ENCODE measurements at regions not wholly inside any gene's neighbourhood (a gene's known extent, or its start where the extent isn't known, plus 50 kb on each side); places are given as distances from the start of the nearest gene placed in this dataset.

DNA sequence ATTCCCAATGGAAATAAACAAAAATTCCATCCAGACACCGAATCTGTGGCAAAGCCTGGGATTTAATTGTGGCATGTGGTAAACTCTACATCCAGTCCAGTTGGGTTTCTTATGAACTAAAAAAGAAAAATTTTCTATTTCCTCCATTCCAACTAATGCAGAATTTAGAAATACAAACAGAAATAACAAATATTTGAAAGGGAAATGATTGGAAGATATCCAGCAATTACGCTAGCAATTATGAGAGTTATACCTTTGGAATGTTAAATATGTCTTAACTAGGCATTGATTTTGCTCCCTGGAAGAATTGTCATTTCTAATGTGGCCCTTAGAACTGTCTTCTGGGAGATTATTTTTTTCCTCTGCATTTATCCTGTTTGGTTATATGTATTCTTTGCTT, 421.4 kb upstream of the KLHL1 start:
- Histone ChIP-seq H3K36me3 (no peaks in the 10 kb centered on the region), H3K9me3 (no peaks in the 10 kb centered on the region), H3K27ac (no peak overlapping the region), H3K4me3 (no peak overlapping the region), H3K27me3 (no peaks in the 10 kb centered on the region), H3K4me1 (no peaks in the 10 kb centered on the region)
- TF ChIP-seq CTCF (IDR thresholded peaks at IDR 0.05) (no peak), POLR2AphosphoS5 (IDR thresholded peaks at IDR 0.05; ENCODE audit: insufficient read depth in 1 of 2, low read depth in 1 of 2) (no peak), POLR2A (IDR thresholded peaks at IDR 0.05) (no peak)
- intact Hi-C loops (cut with DNase I), result no loop called here
- no peak for DNase-seq (ENCODE audit: extremely low spot score in 2 of 2)

DNA sequence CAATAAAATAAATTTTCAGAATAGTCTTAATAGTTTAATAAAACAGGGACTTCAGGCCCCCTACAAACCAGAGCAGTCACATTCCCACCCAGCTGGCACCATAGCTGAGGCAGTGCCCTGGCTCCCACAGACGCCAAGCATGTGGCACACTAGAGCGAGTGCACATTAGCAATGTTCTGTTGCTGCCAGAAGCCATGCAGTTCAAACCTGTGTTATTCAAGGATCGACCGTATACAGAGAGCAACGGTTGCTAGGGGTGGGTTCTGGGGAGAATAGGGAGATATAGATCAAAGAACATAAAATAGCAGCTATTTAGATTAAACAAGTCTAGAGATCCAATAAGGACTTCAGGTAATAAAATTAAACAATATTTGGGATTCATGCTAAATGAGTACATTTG, 419.3 kb upstream of the KLHL1 start:
- Histone ChIP-seq H3K27ac (no peak overlapping the region), H3K27me3 (no peaks in the 10 kb centered on the region), H3K36me3 (no peaks in the 10 kb centered on the region), H3K4me3 (no peak overlapping the region), H3K9me3 (no peaks in the 10 kb centered on the region), H3K4me1 (no peaks in the 10 kb centered on the region)
- intact Hi-C loops (cut with DNase I), result no loop called here
- DNase-seq (ENCODE audit: extremely low spot score in 2 of 2), result no peak
- TF ChIP-seq POLR2AphosphoS5 (IDR thresholded peaks at IDR 0.05; ENCODE audit: insufficient read depth in 1 of 2, low read depth in 1 of 2) (no peak), CTCF (IDR thresholded peaks at IDR 0.05) (no peak), POLR2A (IDR thresholded peaks at IDR 0.05) (no peak)

GRCh38 chr13:70523622-70524021, 415.4 kb upstream of the KLHL1 start:
- no peak overlapping the region for H3K27ac ChIP-seq
- no peaks in the 10 kb centered on the region for H3K9me3 ChIP-seq
- intact Hi-C loops (cut with DNase I), result no loop called here
- DNase-seq (ENCODE audit: extremely low spot score in 2 of 2), result no peak
- H3K27me3 ChIP-seq, result no peaks in the 10 kb centered on the region
- H3K4me1 ChIP-seq, result no peaks in the 10 kb centered on the region
- H3K36me3 ChIP-seq, result no peaks in the 10 kb centered on the region
- no peak overlapping the region for H3K4me3 ChIP-seq
- no peak for TF ChIP-seq POLR2A (IDR thresholded peaks at IDR 0.05)
- TF ChIP-seq CTCF (IDR thresholded peaks at IDR 0.05), result no peak
- TF ChIP-seq POLR2AphosphoS5 (IDR thresholded peaks at IDR 0.05; ENCODE audit: insufficient read depth in 1 of 2, low read depth in 1 of 2), result no peak

DNA sequence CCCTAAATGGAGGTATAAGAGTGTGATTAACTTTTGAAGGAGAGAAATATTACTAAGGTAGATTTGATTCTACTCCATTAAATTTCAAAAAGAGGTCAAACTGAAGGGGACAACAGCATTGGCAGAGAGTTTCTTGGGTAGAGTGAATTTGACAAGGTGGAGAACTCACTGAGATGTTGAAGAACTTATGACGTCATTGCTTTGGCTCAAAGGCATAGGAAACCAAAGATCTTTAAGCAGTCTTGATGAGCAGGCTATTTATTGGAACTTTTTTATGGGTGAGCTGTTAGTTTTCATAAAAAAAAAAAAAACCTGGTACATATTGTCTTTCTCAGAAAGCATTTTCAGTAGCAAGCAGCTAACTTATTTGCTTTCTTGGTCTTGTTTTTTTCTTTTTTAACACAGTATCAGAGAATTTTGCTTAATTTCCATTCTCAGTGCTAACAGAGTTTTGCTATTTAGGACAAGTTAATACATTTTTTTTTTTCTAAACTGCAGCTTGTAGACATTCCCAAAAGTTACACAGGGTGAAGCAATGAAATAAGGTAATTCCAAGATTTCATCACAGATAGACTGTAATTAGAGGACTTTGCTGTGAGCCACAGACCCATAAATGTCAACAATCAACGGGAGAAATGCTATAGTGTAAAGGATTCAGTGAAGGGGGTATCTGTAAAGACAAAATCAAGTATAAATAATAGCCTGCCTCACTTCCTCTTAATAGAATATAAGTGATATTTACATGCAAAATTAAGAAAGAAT, 412.2 kb upstream of the KLHL1 start:
- no peak overlapping the region for H3K27ac ChIP-seq
- no peaks in the 10 kb centered on the region for H3K36me3 ChIP-seq
- H3K4me3 ChIP-seq, result no peak overlapping the region
- no peak for TF ChIP-seq CTCF (IDR thresholded peaks at IDR 0.05)
- TF ChIP-seq POLR2AphosphoS5 (IDR thresholded peaks at IDR 0.05; ENCODE audit: insufficient read depth in 1 of 2, low read depth in 1 of 2), result no peak
- no peak for TF ChIP-seq POLR2A (IDR thresholded peaks at IDR 0.05)
- DNase-seq (ENCODE audit: extremely low spot score in 2 of 2), result no peak
- no peaks in the 10 kb centered on the region for H3K27me3 ChIP-seq
- no peaks in the 10 kb centered on the region for H3K4me1 ChIP-seq
- intact Hi-C loops (cut with DNase I), result no loop called here
- no peaks in the 10 kb centered on the region for H3K9me3 ChIP-seq

GRCh38 chr13:70518081-70518480, 409.8 kb upstream of the KLHL1 start:
- intact Hi-C loops (cut with DNase I), result no loop called here
- Histone ChIP-seq H3K9me3 (no peaks in the 10 kb centered on the region), H3K27ac (no peak overlapping the region), H3K4me1 (no peaks in the 10 kb centered on the region), H3K36me3 (no peaks in the 10 kb centered on the region), H3K4me3 (no peak overlapping the region), H3K27me3 (no peaks in the 10 kb centered on the region)
- TF ChIP-seq POLR2A (IDR thresholded peaks at IDR 0.05) (no peak), POLR2AphosphoS5 (IDR thresholded peaks at IDR 0.05; ENCODE audit: insufficient read depth in 1 of 2, low read depth in 1 of 2) (no peak), CTCF (IDR thresholded peaks at IDR 0.05) (no peak)
- DNase-seq (ENCODE audit: extremely low spot score in 2 of 2), result no peak
